Fibroblast of peridontal ligament (primary cell): ENCODE measurements at regions not wholly inside any gene's neighbourhood (a gene's known extent, or its start where the extent isn't known, plus 50 kb on each side); places are given as distances from the start of the nearest gene placed in this dataset.
"Not testable (repeated sequence)": the region's sequence is repeated elsewhere in the genome, so short reads cannot be mapped to it uniquely, and the experiment has no call there.

Experiments
- DNase-seq: peaks from one replicate; pipeline ENCODE4 v3.0.0-alpha.2; 2010; ENCODE audit errors: extremely low read depth

DNA sequence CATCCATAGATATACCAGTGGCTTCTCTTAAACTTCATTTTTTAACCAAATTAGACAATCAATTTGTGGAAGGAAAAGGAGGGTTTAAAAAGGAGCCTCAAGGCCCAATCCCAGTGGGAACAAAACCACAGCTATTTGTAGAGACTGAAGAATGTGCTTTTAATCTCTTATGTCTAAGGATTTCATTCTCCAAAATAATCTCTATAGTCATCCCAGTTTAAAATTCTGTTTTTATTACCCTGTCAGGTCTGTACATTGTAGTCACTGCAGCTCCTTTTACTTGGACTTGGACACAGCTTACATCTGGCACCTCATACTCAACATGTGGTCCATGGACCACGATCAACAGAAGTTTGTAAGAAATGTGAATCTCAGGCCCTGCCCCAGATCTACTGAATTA lies 152.1 kb upstream of the STMND1 start:
- peak; percentile 93 for DNase-seq

GRCh38 chr6:16948396-16948795 lies 153.5 kb upstream of the STMND1 start:
- DNase-seq = peak; percentile 67

DNA sequence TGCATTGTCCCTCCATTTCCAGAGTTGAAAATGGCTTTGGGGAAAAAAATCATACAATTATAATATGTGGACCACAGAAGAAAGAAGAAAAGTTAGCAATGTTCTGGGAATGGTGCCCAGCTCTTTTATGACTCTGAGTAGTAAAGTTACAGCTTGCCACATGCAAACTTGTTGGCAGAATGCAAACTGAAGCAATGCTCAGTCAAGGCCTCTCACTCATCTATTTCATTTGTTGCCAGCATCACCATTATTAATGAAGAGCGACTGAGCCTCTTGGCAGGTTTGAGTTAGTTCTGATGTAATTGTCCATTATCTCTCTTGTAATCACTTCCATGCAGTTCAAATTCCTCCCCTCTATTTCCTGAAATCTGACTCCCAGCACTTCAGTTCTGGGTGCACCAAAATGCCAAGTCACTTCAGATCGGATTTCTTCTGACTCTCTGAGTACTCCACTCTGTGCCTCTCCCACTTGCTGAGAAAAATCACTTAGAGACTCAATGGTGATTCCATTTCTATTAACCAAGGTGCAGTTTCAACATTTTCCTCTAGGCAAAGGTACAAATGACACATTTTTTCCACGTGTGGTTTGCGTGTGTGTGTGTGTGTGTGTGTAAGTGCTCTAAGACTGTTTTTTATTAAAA lies 154.4 kb upstream of the STMND1 start:
- DNase-seq = peak; percentile 100

- no peak for DNase-seq
These were observed 157.3 kb upstream of the STMND1 start for GRCh38 chr6:16944596-16944995.

- DNase-seq = no peak
These were observed 162.0 kb upstream of the STMND1 start for GRCh38 chr6:16939839-16940238.

DNA sequence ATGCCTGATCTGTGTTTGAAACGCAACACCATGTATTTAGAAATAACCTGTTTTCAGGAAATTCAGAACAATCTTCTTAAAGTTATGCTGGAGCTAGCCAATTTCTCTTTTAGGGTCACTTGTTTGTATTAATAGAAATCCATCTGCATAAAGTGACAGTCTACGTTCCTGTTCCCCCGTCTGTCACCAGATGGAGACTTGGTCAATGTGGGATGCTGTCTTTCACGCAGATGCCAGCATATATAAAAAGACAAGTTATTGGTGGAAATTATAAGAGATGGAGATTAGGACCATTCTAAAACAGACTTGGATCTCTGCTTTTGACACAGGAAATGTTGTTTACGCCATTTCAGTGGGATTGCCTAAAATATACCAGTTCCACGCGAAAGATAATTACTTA lies 162.5 kb upstream of the STMND1 start:
- no peak for DNase-seq

- no peak for DNase-seq
These were observed 165.0 kb upstream of the STMND1 start for GRCh38 chr6:16936893-16937292.

DNA sequence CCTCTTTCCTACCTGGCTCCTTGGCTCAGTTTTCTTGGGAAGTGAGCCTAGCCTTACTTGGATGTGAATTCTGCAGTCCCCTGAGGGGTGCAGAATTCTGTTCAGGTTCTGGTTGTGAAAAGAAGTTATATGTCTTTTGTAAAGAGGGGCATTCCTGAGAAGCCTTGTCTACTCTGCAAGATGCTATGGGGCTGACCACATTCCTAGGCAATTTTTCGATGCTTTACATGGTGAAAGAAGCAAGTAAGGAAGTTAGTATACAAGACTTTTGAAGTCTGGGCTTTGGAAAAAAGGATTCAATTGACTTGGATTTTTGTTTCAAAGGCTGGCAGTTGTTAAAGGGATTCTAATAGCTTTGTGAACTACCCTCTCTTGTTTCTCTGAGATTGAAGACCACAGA lies 167.9 kb upstream of the STMND1 start:
- DNase-seq = peak; percentile 60

GRCh38 chr6:16933532-16933931 lies 168.3 kb upstream of the STMND1 start:
- DNase-seq = no peak

DNA sequence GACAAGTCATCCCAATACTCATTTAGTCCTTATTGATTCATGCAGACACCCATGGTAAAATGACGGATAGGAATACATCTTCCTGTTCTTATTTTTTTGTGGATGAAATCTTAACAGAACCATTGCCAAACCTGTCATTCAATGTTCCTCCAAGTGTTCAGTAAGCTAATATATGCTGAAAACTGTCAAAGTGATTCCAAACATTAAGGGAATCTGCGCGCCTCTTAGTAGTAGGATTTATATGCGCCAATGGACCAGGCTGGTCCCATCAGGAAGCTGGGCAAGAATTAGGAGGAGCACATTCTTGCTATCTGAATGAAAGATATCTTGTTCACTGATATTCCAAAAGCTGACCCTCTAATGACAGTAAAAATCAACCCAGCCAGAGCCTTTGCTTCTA lies 168.9 kb upstream of the STMND1 start:
- DNase-seq = no peak

DNA sequence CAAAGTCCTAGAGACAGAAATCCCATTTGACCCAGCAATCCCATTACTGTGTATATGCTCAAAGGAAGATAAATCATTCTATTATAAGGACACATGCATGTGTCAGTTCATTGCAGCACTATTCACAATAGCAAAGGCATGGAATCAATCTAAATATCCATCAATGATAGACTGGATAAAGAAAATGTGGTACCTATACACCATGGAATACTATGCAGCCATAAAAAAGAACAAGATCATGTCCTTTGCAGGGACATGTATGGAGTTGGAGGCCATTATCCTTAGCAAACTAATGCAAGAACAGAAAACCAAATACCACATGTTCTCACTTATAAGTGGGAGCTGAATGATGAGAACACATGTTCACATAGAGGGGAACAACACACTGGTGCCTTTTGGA lies 169.8 kb upstream of the ATXN1 start:
- DNase-seq = not testable (repeated sequence)

DNA sequence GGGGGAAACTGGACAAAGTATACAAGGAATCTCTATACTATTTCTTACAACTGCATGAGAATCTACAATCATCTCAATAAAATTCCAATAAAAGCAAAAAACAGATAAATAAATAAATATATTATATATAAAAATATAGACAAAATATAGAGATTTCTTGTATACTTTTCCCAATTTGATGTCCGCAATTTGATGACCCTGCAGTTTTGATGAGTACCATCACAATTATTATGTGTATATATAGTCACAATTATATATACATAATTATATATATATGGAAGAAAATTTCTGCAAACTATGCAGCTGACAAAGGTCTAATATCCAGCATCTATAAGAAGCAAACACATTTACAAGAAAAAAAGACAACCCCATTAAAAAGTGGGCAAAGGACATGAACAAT lies 169.2 kb upstream of the ATXN1 start:
- no peak for DNase-seq

DNA sequence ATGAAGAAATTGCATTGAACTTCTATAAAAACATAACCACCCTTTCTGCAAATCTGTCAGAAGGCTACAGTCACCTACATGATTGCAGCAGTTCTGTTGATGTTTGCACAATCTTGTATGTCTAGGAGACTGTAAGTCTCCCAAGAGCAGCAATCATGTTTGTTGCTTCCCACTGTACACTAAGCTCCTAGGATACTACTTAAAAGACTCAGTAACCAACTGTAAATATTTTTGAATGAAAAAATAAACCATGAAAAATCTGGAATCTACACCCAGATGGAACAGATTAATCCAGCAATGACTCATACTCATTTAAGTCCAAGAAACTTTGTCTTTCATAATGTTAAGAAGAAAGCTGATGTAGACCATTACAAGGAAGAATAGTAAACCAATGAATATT lies 168.5 kb upstream of the ATXN1 start:
- peak; percentile 100 for DNase-seq

DNA sequence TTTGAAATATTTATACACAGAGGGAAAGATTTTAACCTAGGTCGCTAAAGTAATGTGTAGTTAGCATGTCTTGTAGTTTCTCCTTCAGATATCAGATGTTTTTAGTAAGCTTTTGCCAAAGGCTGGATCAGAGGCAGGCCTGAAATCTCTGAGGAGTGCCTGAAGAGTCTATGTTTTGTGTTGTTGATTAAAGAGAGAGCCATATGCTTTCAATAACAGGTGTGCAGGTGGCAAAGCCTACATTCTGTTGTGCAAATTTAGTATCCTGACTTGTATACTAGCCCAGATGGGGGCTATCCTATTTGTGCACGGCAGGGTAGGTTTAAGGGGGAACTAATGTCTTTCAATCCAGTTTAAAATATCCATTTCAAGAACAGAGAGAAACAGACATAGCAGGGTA lies 167.1 kb upstream of the ATXN1 start:
- DNase-seq = no peak

DNA sequence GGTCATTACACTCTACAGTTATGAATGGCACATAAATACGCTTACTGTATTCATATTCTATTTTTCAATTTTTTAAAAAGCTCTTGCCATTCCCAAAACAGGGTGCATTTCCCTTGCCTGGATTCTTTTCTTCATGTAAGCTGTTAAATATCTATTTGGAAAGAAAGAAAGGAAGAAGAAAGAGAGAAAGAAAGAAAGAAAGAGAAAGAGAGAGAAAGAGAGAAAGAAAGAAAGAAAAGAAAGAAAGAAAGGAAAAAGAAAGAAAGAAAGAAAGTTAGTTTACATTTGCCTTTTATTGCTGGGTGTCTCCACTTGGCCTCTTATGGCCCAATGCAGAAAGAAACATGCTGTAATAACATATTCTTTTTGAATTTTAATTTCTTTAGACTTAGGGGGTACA lies 165.9 kb upstream of the ATXN1 start:
- no peak for DNase-seq

DNA sequence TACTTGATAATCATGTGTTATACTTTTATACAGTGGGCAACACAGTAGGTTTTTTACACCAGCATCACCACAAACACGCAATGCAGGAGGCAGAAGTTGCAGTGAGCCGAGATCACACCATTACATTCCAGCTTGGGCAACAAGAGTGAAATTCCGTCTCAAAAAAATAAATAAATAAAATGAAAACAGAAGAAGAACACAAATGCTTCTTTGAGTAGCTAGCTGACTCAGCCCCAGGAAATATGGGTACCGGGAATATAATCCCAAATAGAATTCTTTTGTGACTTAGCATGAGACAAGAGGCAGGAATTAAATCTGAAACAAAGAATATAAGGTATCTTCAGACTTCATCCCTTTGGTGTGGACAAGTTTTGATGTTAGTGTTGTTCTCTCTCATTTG lies 164.2 kb upstream of the ATXN1 start:
- peak; percentile 79 for DNase-seq

- no peak for DNase-seq
These were observed 161.0 kb upstream of the ATXN1 start for GRCh38 chr6:16922282-16922681.

DNA sequence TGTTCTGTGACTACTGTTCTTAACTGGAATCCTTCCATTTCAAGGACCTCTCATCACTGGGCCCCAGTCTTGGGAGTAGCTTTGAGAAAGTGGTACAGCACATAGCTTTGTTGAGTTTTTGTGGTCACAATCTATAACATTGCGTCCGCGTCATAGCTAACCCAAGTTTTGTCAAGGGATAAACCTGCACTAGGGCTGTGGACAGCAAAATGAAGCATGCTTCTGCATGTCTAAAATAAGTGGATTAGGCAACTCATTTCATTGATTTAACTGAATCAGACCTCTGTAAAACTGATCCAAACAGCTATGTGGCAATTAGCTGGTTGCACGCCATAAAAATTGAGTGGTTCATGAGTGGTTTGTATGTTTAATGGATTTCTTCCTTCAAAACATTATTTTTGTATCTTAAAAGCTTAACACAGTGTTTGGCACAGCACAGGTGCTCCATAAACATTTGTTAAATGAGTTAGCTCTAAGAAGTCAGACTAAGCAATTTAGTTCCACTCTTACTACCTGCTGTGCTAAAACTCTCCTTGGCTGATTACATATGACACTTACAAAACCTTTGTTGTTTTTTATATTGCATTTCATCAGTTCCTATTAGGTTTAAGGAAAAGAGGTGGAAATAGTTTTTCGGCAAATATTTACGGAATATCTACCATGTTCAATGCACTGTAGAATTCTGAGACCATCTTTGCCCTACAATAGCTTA lies 160.3 kb upstream of the ATXN1 start:
- peak; percentile 98 for DNase-seq

DNA sequence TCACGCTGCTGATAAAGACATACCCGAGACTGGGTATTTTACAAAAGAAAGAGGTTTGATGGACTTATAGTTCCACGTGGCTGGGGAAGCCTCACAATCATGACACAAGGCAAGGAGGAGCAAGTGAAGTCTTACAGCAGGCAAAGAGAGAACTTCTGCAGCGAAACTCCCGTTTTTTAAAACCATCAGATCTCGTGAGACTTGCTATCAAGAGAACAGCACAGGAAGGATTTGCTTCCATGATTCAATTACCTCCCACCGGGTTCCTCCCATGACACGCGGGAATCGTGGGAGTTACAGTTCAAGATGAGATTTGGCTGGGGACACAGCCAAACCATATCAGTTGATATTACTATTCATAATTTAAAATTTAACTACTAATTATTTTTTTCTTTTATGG lies 157.3 kb upstream of the ATXN1 start:
- DNase-seq = no peak

DNA sequence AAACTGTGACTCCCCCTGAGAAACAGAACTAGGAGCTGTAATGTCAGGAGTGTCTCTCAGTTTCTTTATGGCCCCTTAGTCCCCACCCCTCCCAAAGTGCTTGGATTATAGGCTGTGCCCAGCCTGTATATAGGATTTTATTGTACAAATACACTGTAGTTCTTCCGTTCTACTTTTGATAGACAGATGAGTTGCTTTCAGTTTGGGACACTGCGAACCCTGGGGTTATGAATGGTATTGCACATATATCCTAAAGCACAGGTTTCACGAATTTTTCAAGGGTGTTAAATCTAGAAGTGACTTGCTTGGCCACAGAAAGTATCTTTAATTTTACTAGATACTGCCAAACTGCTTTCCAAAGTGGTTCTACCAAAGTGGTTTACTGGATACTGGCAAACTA lies 152.9 kb upstream of the ATXN1 start:
- no peak for DNase-seq

DNA sequence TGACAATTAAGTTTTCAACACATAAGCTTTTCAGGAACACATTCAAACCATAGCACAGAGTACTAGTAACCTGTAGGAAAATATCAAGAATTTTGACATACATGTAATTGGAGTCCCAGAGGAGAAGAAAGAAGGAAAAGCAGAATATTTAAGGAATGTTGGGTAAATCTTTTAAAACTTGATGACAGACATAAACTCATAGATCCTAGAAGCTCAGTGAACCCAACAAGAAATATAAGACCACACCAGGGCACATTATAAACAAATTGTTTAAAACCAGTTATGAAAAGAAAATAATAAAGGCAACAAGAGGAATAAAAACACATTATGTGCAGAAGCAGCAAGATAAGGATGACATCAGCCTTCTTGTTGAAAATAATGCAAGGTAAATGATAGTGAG lies 151.5 kb upstream of the ATXN1 start:
- DNase-seq = no peak

- DNase-seq = no peak
These were observed 149.8 kb upstream of the ATXN1 start for GRCh38 chr6:16911088-16911487.

DNA sequence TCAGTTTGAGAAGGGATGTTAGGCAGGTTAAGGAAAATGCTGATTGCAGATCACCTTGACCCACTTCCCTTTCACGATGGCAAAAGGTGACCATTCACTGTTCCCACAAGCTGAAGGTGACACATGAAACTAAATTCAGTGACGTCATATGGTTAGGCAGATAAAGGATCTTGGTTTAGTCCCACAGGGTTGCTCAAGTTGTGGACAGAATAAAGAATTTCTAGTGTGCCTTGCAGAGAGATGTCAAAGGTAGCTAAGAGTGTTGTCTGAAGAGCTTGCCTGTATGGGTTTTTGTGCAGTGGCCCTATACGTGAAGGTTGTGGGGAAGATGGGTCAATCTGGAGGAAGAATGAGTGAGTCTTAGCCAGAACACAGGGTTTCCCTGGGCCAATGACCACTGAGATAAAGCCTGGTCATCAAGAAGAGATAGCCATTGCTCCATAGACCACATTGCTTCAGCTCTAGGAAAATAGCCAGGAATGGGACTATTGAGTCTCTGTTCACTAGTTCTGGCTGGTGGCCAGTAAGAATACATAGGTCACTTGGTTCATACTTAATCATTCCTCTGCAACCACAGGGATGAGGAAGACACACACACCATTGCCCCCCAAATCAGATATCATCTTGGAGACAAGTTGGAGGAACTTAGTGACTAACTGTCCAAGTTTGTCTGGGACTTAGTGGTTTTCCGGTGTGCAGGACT lies 148.5 kb upstream of the ATXN1 start:
- peak; percentile 35 for DNase-seq
